ENCODE measurements at regions not wholly inside any gene's neighbourhood (a gene's known extent, or its start where the extent isn't known, plus 50 kb on each side); places are given as distances from the start of the nearest gene placed in this dataset.
A peak's percentile ranks its signal among the peaks of the same experiment; 100 is the strongest.

GRCh38 chr2:41908349-41908748, 139.5 kb upstream of the PKDCC start:
- no peaks in the 10 kb centered on the region for H3K27me3 Mint-ChIP-seq (ENCODE audit: unreplicated experiment)
- DNase-seq (ENCODE audit: extremely low spot score, unreplicated experiment) = no peak
- TF ChIP-seq CTCF (IDR thresholded peaks at IDR 0.05) = no peak
- H3K4me1 Mint-ChIP-seq (ENCODE audit: unreplicated experiment) = peaks cover 57% of the 10 kb centered on the region
- no peak overlapping the region for H3K27ac Mint-ChIP-seq (ENCODE audit: unreplicated experiment)
- no peaks in the 10 kb centered on the region for H3K9me3 Mint-ChIP-seq (ENCODE audit: unreplicated experiment)
- H3K36me3 Mint-ChIP-seq (ENCODE audit: unreplicated experiment) = no peaks in the 10 kb centered on the region
- no peak overlapping the region for H3K4me3 Mint-ChIP-seq (ENCODE audit: unreplicated experiment)

GRCh38 chr2:41909584-41909983, 138.2 kb upstream of the PKDCC start:
- Mint-ChIP-seq H3K4me1 (ENCODE audit: unreplicated experiment) (peaks cover 47% of the 10 kb centered on the region), H3K9me3 (ENCODE audit: unreplicated experiment) (no peaks in the 10 kb centered on the region)

GRCh38 chr2:41910126-41910525, 137.7 kb upstream of the PKDCC start:
- peak; percentile 13 for DNase-seq (ENCODE audit: extremely low spot score, unreplicated experiment)
- Mint-ChIP-seq H3K4me3 (ENCODE audit: unreplicated experiment) (no peak overlapping the region), H3K4me1 (ENCODE audit: unreplicated experiment) (peaks cover 47% of the 10 kb centered on the region), H3K27me3 (ENCODE audit: unreplicated experiment) (no peaks in the 10 kb centered on the region), H3K27ac (ENCODE audit: unreplicated experiment) (no peak overlapping the region), H3K9me3 (ENCODE audit: unreplicated experiment) (no peaks in the 10 kb centered on the region), H3K36me3 (ENCODE audit: unreplicated experiment) (no peaks in the 10 kb centered on the region)
- TF ChIP-seq CTCF (IDR thresholded peaks at IDR 0.05) = no peak

More at GRCh38 chr2:41909584-41909983, 138.2 kb upstream of the PKDCC start:
- no peak for DNase-seq (ENCODE audit: extremely low spot score, unreplicated experiment)
- peak overlapping the region; percentile 1 for H3K4me3 Mint-ChIP-seq (ENCODE audit: unreplicated experiment)
- H3K27me3 Mint-ChIP-seq (ENCODE audit: unreplicated experiment) = no peaks in the 10 kb centered on the region
- no peaks in the 10 kb centered on the region for H3K36me3 Mint-ChIP-seq (ENCODE audit: unreplicated experiment)
- no peak for TF ChIP-seq CTCF (IDR thresholded peaks at IDR 0.05)
- H3K27ac Mint-ChIP-seq (ENCODE audit: unreplicated experiment) = peak overlapping the region; percentile 45

GRCh38 chr2:41911033-41911432, 136.8 kb upstream of the PKDCC start:
- no peaks in the 10 kb centered on the region for H3K36me3 Mint-ChIP-seq (ENCODE audit: unreplicated experiment)
- DNase-seq (ENCODE audit: extremely low spot score, unreplicated experiment) = peak; percentile 0

GRCh38 chr2:41912337-41912736, 135.5 kb upstream of the PKDCC start:
- Mint-ChIP-seq H3K36me3 (ENCODE audit: unreplicated experiment) (no peaks in the 10 kb centered on the region), H3K27ac (ENCODE audit: unreplicated experiment) (no peak overlapping the region), H3K9me3 (ENCODE audit: unreplicated experiment) (no peaks in the 10 kb centered on the region), H3K4me1 (ENCODE audit: unreplicated experiment) (peaks cover 27% of the 10 kb centered on the region), H3K27me3 (ENCODE audit: unreplicated experiment) (no peaks in the 10 kb centered on the region), H3K4me3 (ENCODE audit: unreplicated experiment) (no peak overlapping the region)
- no peak for TF ChIP-seq CTCF (IDR thresholded peaks at IDR 0.05)
- DNase-seq (ENCODE audit: extremely low spot score, unreplicated experiment) = peak; percentile 1

More at GRCh38 chr2:41911033-41911432, 136.8 kb upstream of the PKDCC start:
- TF ChIP-seq CTCF (IDR thresholded peaks at IDR 0.05) = no peak
- H3K27ac Mint-ChIP-seq (ENCODE audit: unreplicated experiment) = no peak overlapping the region
- H3K27me3 Mint-ChIP-seq (ENCODE audit: unreplicated experiment) = no peaks in the 10 kb centered on the region
- H3K9me3 Mint-ChIP-seq (ENCODE audit: unreplicated experiment) = no peaks in the 10 kb centered on the region
- peaks cover 40% of the 10 kb centered on the region for H3K4me1 Mint-ChIP-seq (ENCODE audit: unreplicated experiment)
- no peak overlapping the region for H3K4me3 Mint-ChIP-seq (ENCODE audit: unreplicated experiment)
